Skin of body (tissue), 1 donor: ENCODE measurements at regions not wholly inside any gene's neighbourhood (a gene's known extent, or its start where the extent isn't known, plus 50 kb on each side); places are given as distances from the start of the nearest gene placed in this dataset.

Experiments used
- DNase-seq: peaks from one replicate; lab custom pipeline; 2025; lab: John Stamatoyannopoulos, UW

- DNase-seq = no peak
Measured at GRCh38 chr16:13393816-13394215, 492.4 kb downstream of the SHISA9 start.

DNA sequence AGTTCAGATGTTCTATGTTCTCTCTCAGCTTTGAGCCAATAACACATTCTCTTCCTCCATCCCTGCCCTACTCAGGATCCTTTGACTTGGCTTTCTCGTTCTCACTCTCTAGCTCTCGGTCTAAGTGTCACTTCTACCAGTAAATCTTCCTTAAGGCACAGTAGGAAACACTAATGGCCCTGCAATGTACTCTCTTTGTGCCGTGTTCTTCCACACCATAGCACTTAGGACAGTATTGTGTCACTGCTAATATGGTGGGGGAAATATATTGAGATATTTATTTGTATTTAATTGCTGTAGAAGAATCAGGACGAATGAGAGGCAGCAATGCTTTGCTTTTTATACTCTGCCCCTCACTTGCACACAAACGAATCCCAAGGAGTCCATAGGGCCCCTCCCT lies 493.1 kb downstream of the SHISA9 start:
- no peak for DNase-seq

GRCh38 chr16:13397126-13397525 lies 495.7 kb downstream of the SHISA9 start:
- DNase-seq = no peak

- DNase-seq = no peak
Measured at GRCh38 chr16:13401641-13402040, 500.2 kb downstream of the SHISA9 start.

DNA sequence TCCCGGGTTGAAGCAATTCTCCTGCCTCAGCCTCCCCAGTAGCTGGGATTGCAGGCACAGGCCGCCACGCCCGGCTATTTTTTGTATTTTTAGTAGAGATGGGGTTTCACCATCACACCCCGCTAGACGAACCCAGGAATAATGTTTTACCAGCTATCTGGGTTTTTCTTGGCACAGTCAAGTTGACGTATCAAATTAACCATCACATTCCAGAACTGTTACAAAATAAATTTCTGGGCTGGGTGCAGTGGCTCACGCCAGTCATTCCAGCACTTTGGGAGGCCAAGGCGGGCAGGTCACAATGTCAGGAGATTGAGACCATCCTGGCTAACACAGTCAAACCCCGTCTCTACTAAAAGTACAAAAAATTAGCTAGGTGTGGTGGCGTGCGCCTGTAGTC lies 501.2 kb downstream of the SHISA9 start:
- DNase-seq = no peak

- DNase-seq = no peak
Measured at GRCh38 chr16:13403326-13403725, 501.9 kb downstream of the SHISA9 start.

DNA sequence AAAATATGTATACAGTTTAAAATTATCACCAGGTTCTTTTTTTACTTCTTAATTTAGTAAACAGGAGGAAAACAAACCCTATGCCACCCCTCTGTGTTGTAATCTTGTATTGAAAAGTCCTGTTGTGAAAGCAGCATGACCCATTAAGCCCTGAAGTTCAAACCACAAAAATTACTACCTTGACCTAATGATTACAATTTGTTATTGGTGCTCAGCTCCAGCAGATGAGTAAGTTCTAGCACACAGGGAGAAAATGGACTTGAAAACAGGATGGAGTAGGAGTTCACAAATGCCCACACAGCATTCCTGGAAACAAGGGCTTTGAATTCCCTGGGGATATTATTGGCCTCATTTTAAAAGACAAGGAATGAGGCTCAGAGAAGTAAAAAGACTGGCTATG lies 505.8 kb upstream of the ERCC4 start:
- DNase-seq = no peak

DNA sequence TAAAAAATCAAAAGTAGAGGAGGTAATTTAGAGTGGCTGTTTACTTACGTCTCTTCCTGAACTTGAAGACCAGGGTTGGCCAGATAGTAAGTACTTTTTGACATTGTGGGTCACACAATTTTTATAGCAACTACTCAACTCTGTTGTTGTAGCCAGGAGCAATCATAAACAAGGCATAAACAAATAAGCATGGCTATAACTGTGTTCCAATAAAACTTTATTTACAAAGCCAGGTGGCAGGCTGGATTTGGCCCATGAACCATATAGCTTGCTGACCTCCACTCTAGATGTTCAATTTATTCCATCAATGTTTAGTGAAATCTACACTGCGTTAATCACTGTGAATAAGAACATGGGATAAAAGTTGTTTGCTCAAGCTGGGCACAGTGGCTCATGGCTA lies 500.4 kb upstream of the ERCC4 start:
- no peak for DNase-seq

- DNase-seq = no peak
Measured at GRCh38 chr16:13421726-13422125, 498.2 kb upstream of the ERCC4 start.

DNA sequence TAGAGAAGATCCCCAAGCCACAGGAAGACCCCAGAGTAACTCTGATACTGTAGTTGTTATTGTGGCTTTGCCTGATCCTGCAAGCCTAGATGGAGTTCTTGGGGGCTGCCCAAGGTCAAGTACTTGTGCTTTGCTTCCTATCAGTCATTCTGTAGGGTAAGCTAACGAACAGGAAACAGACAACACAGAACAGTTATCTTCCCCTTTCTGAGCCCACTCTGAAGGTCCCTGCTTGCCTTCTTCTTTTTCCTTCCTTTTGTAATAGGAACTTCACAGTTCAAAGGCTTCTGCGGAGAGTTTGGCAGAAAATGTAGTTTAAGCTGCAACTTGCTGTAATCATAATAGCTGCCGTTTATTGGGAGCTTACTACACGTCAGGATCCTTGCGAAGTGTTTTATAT lies 494.1 kb upstream of the ERCC4 start:
- DNase-seq = no peak

GRCh38 chr16:13426269-13426668 lies 493.7 kb upstream of the ERCC4 start:
- DNase-seq = no peak

DNA sequence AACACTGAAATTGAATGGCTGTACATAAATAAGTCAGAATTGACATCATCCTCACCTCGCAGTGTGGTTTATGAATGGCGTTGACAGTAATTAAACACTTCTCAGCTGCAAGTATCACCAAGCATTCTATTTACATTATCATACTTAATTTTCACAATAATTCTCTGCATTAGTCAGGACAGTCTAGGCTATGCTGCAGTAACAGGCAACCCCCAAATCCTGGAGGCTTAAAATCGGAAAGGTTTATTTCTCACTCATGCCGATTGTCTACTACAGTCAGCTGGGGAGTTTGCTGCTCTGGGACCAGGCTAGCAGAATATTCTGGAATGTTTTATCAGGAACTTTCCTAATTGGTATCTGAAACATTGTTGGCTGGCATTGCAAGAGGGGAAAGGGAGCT lies 493.2 kb upstream of the ERCC4 start:
- DNase-seq = no peak

- no peak for DNase-seq
Measured at GRCh38 chr16:13427943-13428342, 492.0 kb upstream of the ERCC4 start.

GRCh38 chr16:13429416-13429815 lies 490.5 kb upstream of the ERCC4 start:
- no peak for DNase-seq

DNA sequence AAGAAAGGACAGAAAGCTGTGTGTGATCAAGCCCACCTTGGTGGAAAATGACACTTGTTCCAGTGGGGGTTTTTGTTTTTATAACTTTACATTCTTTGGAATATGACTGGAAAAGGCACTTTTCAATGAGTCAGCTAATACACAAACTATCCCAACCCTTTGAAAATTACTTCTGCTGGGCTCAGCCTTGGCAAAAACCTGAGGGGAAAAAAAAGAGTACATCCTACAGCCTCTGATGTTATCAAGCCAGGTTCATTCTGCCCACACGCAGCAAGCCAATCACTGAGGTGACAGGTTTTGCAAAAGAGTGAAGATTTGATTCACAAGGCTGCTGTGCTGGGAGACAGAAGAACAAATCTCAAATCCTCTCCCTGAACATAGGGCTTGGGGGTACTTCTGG lies 484.5 kb upstream of the ERCC4 start:
- DNase-seq = no peak

DNA sequence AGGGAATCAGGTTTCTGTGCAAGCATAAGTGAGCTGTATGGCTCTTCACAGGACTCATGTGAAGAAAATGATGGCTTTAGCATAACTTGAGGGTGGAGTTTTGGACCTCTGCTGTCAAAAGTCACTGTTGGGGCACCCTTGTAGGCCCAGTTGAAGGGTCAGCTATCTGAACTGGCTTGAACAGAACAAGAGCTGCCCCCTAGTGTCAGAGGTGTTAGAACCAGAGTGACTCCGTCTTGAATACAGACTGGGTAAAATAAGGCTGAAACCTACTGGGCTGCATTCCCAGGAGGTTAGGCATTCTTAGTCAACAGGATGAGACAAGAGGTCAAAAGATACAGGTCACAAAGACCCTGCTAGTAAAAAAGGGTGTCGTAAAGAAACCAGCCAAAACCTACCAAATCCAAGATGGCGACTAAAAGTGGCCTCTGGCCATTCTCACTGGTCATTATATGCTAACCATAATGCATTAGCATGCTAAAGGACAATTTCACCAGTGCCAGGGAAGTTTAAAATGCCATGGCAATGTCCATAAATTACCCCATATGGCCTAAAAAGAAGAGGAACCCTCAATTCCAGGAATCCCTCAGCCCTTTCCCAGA lies 484.0 kb upstream of the ERCC4 start:
- no peak for DNase-seq

- DNase-seq = no peak
Measured at GRCh38 chr16:13436641-13437412, 483.1 kb upstream of the ERCC4 start.

DNA sequence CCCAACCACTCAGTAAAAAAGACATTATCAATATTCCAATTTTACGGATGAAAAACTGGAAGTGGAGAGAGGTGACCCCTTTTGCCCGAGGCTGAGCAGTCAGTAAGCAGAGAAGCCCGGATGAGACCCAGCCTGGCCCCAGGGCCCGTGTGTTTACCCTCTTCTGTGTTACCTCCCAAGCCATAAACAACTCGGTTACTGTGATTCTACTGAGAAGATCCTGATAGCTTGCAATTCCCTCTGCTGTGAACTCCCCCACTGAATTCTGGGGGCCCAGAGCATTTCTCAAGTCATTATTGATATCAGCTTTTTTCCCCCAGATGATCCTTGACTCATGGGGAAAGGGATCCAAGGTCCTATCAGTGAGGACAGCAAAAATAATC lies 482.6 kb upstream of the ERCC4 start:
- DNase-seq = no peak

DNA sequence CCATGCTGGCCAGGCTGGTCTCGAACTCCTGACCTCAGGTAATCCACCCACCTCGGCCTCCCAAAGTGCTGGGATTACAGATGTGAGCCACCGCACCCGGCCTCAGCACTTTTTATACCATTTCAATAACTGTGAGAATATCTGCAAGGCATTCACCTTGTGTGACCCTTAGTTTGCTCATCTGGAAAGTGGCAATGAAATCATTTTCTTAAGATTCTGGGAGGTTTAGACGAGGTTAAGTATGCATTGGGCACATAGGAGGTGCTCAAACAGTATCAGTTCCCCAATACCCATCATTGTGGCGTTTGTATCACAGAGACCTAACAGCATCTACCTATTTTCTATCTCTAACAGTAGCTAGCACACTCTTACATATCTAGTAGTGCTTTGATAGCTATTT lies 481.9 kb upstream of the ERCC4 start:
- no peak for DNase-seq

- no peak for DNase-seq
Measured at GRCh38 chr16:13439766-13440165, 480.2 kb upstream of the ERCC4 start.

DNA sequence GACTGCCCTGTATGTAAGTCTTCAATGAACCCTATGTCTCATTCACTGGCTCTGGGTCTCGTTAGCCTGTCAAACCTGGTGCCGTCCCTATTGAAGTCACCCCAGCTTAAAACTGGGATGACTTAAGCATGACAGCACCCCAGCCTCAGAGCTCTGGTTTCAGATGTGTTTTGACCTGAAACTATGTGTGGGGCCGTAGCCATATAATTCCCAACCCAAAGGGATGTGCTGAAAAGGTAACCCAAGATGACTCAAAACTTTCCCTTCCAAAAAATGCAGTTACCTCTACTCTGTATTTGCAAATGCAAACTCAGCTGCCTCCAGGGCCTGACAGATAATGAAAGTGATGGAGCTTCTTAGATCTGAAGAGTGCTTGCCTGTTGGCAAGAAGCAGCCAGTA lies 478.3 kb upstream of the ERCC4 start:
- no peak for DNase-seq

DNA sequence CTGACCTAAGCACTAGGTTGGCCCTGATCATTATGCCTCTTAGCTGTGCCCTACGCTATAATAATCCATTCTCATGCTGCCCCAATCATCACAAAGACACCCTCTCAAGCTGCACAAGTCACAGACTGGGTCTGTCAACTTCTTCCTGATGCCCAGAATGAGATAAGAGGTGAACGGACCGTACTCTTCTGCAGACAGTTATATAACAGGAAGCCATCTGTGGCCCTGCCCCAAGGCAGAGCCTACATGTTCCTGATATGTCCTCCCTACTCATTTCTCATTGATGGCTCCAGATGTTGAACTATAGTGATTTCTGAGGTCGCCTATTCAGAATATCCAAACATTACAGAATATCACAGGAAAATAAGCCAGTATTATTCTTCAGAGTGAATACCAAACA lies 471.6 kb upstream of the ERCC4 start:
- DNase-seq = no peak

DNA sequence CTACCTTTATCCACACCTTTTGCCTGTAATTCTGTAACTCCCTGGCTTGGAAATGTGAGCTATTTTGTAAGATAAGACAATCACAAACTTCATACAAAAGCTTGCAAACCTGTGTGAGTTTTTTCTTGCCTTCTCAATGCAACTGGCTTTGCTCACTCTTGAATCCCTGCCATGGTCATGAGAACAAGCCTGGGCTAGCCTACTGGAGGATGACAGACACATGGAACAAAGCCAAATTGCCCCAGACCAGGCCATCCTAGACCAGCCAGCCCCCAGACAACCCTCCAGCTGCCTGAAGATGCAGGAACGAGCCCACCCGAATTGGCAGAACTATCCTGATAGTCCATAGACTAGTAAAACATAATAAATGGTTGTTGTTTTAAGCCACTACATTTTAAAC lies 466.6 kb upstream of the ERCC4 start:
- DNase-seq = no peak
